GM21390 (cell line): ENCODE measurements at regions not wholly inside any gene's neighbourhood (a gene's known extent, or its start where the extent isn't known, plus 50 kb on each side); places are given as distances from the start of the nearest gene placed in this dataset.

ENCODE experiments used
- ATAC-seq: cut with Tn5 transposase; IDR thresholded peaks from one replicate; pipeline ENCODE4 v1.9.1; 2021; ENCODE audit not compliant: unreplicated experiment

DNA sequence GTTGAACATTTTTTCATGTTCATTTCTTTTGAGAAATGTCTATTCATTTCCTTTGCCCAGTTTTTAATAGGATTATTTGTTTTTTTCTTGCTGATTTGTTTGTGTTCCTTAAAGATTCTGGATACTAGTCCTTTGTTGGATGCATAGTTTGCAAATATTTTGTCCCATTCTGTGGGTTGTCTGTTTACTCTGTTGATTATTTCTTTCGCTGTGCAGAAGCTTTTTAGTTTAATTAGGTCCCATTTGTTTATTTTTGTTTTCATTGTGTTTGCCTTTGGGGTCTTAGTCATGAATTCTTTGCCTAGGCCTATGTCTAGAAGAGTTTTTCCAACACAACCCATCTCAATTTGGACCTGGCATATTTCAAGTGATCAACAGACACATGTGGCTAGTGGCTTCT lies 116.1 kb upstream of the GALNT2 start:
- ATAC-seq, result no peak

DNA sequence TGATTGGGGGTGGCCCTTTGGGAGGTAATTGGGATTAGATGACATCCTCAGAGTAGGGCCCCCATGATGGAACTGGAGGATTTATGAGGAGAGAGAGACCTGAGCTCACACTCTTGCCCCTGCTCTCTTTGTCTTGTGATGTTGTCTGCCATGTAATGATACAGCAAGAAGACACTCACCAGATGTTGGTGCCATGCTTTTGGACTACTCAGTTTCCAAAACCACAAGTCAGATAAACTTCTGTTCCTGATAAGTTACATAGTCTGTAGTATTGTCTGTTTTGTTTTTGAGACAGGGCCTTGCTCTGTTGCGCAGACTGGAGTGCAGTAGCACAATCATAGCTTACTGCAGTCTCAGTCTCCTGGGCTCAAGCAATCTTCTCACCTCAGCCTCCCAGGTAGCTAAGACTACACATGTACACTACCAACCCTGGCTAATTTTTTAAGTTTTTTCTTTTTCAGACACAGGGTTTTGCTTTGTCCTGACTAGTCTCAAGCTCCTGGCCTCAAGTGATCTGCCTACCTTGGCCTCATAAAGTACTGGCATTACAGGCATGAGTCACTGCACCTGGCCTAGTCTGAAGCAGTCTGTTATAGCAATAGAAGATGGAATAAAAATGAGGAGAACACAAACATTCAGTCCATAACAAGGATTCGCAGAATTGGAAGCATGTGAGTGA lies 115.0 kb upstream of the GALNT2 start:
- ATAC-seq, result no peak

DNA sequence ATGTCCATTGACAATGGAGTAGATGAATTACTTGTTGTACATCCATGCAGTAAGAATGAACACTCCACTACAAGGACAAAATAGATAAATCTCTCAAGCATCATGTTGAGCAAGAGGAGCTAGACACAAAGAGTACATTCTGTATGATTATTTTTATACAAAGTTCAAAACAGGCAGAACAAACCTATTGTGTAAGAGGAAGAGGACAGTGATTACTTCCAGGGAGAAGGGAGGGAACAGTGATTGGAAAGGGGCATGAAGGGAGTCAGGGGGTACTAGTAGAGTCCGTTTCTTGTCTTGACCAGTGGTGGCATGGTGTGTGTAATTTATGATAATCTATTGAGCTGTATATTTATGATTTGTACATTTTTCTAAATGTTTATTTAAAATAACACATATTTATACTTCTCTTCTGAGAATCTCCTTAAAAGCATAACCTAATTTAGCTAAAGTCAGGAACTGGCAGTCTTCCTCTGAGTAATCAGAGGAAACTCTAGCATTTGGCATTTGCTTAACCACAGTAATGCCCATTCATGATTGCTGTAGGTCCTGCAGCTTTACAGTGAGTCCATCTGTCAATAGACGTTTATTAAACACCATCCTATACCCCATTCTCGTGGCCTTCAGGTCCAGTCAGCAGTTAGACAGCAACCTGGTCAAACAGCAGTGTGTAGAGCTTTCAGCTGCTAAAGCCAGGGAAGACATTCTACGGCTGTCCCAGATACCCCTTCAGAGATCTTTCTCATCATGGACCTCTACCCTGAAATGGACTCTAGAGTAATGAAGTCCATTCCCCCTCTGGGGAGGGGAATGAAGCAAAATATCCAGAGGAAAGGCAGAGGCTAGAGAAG lies 114.1 kb upstream of the GALNT2 start:
- no peak for ATAC-seq

DNA sequence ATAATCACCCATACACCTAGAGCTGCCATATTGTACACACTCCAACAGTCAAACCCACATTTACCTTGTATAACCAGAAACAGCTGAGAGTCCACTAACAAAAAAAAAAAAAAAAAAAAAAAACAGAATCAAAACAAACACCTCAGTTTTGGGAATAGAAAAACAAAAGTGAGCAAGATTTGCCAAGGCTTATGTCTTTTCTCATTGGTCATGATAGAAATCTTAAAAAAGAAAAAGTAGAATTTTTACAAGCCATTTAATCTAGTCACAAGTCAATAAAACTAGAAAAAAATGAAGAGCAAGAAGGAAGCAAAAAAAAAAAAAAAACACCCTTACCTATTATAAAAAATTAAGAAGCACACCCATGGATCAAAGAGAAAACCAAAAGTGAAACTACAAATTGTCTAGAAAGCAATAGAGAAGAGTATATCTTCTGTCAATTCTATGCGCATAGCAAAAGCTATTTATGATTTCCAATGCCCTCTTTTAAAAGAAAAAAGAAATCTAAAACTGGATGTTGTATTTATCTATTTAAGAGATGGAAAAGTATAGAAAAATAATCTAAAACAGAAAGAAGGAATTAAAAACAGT lies 113.2 kb upstream of the GALNT2 start:
- ATAC-seq, result no peak

DNA sequence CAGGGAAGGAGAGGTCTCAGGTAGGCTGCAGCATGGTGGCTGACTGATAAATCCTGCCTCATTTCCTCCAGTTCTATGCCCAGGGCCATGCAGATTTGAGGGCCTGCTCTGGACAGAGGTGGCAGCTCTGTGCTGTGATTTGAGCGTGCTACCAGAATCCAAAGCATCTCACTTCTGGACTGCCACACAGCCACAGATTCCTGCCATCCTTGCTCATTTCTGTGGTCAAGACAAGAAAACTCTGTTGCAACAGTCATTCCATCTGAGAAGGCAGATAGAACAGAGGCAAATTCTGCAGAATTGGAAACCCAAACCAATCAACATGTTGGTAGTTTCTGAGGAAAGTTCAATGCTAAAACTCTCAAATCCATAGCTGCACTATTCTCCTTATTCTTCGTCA lies 102.8 kb upstream of the GALNT2 start:
- ATAC-seq, result no peak

DNA sequence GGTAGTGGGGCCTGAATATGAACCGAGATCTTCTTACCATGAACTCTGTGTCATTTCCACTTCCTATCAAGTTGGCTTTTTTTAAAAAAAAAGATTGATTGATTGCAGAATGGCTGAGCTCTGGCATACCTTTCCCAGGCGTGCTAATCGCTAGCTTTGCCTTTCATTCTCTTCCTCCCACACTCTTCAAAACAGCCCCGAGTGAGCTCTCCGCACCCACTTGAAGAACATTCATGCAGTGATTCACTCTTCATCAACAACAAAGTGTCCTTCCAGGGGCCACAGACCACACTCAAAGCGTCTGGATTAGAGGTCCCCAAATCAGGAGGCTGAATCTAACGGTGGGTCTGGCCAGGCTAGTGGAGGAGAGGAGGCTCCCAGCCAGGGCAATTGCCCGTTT lies 96.3 kb upstream of the GALNT2 start:
- no peak for ATAC-seq

DNA sequence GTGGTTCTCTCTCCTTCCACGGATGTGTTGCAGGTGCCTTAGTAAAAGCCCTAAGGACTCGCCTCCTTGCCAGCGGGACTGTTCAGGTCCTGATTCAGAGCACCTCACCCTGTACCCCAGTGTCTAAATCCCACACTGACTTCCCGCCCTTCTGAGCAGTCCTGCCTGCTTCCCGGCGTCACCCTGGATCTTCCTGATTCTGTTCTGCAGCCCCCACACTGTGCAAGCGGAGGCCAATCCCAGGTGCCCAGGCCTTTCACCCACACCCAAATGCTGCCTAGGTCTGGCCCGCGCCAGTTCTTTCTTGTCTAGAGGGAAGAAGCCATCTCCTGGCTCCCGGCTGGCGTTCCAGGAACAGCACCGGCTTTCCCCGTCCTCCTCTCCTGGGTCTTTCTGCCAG lies 95.9 kb upstream of the GALNT2 start:
- no peak for ATAC-seq

DNA sequence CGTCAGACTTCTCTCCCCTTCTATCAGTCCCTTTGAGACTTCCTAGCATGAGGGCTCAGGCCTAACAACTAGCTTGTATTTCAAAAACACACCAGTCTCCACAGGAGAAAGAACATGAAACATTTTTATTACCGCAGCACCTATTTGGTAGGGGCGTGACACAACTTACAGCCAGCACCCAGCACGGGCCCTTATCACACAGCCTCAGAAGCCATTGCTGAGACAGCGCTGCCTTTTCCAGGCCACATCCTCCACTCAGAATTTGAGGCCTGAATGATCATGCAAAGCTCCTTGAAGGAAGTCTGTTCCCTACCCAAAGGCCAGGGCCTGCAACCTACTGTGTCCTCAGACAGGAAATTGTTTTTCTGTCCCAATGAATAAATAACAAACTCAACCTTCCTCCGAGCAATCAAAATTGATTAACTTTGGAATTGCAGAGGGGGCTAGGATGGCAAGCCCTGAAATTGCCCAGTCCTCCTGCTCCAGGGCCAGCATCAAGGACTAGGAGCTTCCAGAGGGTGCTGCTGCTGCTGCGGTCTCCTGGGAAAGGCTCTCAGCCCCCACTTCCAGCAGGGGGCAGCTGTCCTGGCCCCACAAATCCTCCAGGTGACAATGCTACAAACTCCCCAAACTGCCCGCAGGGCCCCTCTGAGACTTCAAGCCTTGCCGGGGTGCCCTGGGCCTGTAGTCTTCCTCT lies 94.3 kb upstream of the GALNT2 start:
- no peak for ATAC-seq

DNA sequence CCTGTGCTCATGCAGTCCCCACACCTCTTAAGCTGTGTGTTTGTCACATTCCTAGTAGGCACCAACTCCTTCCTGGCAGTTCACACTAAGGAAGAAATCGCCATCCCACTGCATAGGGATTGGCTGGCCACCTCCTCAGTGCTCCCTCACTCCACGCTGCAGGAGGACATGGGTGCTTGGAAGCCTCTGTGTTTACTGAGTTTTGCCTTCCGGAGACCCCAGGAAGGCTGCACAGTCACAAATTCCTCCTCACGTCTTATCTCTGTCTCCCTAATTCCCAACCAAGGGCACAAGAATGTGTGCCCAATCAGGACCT lies 93.8 kb upstream of the GALNT2 start:
- ATAC-seq, result no peak

DNA sequence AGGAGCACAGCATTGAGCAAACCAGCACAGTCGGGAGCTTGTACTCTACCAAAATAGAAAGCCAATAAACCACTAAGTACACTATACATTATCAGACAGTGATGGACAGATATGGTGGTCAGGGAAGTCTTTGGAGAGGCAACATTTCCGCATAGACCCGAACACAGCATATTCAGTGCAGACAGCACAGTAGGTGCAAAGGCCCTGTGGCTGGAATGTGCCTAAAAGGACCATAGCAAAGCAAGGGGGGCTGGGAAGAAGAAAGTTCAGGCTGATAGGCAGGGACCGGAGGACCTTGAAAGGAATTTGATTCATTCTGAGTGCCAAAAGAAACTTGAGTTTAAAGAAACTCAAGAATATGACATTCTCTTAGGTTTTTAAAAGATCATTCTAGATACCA lies 92.0 kb upstream of the GALNT2 start:
- ATAC-seq, result no peak

DNA sequence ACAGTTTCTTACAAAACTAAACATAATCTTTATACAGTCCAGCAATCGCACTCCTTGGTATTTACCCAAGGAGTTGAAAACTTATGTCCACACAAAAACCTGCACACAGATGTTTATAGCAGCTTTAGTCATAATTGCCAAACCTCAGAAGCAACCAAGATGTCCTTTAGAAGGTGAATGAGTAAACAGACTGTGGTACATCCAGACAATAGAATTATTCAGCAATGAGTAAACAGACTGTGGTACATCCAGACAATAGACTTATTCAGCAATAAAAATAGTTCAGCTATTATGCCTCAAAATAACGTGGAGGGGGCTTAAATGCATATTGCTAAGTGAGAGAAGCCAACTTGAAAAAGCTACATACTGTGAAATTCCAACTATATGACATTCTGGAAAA lies 87.0 kb upstream of the GALNT2 start:
- no peak for ATAC-seq

DNA sequence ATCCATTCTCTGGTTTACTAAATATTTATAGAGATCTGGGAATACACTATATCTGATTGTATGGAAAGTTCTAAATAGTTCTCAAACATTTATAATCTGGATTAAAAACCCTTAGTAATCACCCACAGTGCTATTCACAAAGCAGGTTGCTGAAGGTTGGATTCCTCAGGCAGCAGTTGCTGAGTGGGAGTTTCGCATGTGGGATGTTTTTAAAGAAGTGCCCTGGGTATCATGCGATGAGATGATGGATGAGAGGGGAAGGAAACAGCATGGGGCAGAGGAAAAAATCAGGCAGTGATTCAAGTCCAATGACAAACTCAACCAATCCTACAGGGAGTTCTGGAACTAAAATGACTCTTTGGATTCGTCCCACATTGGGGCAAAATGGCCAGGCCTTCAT lies 85.3 kb upstream of the GALNT2 start:
- ATAC-seq, result no peak

DNA sequence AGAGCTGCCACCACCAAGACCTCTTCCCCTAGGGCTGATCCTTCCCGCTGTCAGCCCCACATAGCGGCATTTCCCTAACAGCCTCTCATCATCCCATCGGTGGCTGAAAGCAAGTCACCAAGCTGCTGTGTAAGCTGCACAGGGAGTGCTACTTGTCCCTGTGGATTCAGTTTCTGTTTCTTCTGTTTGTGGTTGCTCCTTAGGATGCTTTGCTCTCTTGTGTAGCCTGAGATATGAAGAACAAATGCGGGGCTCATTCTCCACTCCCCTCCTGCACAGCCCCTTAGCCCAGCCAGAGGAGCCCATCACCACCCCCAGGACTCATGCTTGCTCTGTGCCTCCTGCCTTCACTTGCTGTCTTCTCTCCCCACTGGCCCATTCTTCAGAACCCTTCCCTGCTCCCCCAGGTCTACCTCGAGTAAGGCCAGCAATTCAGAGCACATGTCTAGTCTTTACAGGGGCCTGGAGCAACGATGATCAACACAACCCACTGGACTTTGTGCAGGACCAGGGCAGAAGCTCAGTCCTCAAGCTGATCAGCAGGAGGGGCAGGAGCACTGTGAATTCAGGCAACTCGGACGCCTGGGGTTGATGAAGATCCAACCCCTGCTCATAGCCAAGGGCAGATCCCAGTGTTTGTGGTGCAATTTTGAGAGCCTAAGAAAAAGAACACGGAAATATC lies 82.6 kb upstream of the GALNT2 start:
- no peak for ATAC-seq

DNA sequence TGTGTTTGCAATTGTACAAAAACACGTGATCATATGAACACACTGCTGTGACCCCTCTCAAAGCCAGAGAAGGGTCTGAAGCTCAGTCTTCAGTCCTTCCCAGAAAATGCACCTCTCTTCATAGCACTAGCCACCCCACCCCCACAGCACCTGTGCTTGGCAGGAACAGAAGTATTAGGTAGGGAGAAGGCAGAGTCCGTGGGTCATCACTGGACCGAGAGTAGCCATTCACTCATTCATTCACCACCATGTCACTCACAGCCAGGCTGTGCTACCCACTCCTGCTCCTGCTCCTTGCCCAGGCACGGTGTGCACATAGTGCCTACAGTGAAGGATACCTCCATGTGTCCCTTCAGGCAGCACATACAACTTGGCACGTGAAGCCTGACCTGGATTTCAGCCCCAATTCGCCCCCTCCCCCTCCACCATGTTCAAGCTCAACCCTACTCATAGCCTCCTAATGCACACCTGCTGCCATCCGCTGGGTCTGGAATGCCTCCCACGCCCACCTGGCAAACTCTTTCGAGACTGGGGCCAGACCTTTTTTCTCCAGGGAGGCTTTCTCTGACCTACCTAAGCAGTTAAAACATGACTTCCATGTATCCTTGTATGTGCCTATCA lies 81.9 kb upstream of the GALNT2 start:
- no peak for ATAC-seq

DNA sequence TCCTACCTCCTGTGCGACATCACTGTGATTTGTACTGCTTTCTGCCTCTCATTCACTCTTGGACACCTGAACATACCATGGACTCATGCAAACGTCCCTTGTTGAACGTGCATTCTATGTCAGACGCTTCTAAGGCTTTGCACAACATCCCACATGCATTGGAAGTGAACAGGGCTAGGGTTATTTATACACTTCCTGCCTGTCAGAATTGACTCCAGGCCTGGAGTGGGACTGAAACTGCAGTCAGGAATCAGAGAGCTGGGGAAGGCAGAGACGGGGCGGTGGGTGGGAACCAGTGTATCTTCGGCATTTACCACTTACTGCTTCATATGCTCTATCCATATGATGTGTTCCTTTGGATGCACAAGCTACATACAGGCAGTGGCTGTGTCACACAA lies 81.4 kb upstream of the GALNT2 start:
- ATAC-seq, result no peak

DNA sequence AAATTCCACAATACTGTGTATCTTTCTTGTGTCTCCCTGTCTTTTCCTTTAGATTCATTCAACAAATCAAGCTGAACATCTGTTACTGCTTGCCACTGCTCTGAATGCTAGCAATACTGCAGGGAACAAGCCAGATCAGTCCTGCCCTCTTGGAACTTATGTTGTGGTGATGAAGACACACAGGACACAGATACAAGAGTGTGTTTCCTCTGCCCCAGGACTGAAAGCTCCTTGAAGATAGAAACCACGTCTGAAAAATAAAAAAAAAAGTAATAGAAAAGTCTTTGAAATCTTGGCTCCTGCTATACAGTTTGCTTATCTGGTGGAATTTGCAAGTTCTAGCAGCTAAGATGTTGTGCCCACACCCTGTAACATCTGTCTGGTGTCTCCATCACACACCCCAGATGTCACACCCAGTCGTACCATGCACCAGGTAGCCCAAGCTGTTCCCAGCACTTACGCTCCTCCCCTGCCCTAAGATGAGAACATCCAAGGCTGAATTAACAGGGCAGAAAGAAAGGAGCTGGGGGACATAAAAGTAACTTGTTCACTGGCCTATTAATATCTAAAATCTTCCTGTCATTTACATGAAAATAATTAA lies 80.2 kb upstream of the GALNT2 start:
- no peak for ATAC-seq

DNA sequence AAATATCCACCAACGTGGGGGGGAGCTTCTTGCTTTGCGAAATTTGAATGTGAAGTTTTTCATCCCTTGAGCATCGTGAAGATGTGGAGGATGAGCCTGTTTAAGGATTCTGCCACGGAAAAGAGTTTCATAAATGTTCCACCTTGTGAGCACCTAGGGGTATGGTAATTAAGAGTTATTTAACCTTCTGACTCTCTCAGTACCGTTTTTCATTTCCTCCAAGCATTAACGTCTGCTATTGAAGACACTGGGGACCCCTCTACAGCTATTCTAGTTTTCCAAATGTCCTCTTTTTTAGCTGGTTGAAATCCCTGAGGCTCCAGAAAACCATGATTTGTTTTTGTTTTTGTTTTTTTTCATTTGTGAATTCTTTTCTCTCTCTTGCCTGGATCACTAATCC lies 79.1 kb upstream of the GALNT2 start:
- no peak for ATAC-seq

DNA sequence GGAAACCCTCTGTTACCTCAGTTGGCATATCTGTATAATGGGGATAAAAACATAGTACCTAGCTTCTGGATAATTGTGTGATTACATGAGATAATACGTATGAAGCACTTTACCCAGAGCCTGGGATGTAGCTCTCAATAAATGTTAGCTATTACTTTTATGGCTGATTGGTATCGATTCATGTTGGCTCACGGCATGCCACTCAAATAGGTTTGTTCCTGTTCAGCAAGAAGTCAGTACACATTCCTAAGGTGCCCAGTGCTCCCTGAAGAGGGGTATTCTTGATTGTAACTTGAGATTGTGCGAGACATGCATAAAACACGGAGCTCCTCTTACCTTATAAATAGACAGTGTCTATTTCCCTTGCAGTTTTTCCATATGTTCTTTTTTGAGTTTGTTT lies 78.5 kb upstream of the GALNT2 start:
- no peak for ATAC-seq

DNA sequence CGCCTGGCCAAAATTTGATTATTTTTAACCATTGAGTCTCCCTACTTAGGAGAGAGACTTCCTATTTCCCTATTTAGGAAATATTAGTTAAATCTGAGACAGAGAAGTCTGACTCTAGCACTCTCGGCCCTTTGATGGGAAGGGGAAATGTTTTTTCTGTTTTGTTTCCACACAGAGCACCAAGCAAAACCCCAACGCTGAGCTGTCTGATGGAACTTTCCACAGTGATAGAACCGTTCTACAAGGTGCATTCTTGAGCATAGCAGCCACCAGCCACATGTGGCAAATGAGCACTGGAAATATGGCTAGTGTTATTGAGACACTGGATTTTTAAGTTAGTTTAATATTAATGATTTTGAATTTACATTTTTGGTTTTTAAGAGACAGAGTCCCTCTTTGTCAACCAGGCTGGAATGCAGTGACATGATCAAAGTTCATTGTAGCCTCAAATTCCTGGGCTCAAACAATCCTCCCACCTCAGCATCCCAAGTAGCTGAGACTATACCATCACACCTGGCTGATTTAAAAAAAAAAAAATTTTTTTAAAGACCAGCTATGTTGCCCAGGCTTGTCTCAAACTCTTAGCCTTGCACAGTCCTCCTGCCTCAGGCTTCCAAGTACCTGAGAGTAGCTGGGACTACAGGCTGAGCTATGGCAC lies 77.3 kb upstream of the GALNT2 start:
- ATAC-seq, result no peak

DNA sequence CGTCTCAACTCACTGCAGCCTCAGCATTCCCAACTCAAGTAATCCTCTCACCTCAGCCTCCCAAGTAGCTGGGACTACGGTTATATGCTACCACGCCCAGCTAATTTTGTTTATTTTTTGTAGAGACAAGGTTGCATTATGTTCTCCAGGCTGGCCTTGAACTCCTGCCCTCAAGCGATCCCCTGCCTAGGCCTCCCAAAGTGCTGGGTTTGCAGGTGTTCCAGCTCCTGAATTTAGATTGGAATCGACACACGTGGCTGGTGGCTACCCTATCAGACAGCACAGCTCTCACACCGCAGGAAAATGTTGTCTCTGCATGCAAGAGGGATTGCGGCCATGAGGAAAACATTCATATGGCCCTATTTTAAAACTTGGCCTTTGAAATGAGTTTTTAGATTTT lies 76.7 kb upstream of the GALNT2 start:
- ATAC-seq, result no peak
